HepG2 (cell line): ENCODE measurements at regions not wholly inside any gene's neighbourhood (a gene's known extent, or its start where the extent isn't known, plus 50 kb on each side); places are given as distances from the start of the nearest gene placed in this dataset.

ENCODE experiments used
- ATAC-seq: fragments of 200-7000 bp; cut with Tn5 transposase; 3 replicates; pipeline ENCODE4 v1.9.1; 2020; ENCODE audit warnings: mild to moderate bottlenecking, moderate library complexity
- BruUV-seq: library from RNA; stranded (reverse); fragments of 400-500 nt; replicated peaks from 2 replicates; lab custom pipeline; 2021; lab: Mats Ljungman, UMichigan
- CTCF ChIA-PET: fragments of 300-600 bp; formaldehyde crosslinking; extraction: SDS; loops from one replicate; lab custom pipeline; 2021; ENCODE audit warnings: low total read pairs, inconsistent platforms, low intra/inter-chr PET ratio; lab: Yijun Ruan, JAX
- POLR2A ChIA-PET: fragments of 350-600 bp; sonication (Branson Sonifier 250); formaldehyde crosslinking; loops from one replicate; lab custom pipeline; 2020; ENCODE audit warnings: antibody characterized with exemption, inconsistent platforms; lab: Yijun Ruan, JAX
- DNase-seq: peaks from one replicate; pipeline ENCODE4 v3.0.0-alpha.2; 2015; ENCODE audit warnings: low spot score
- FAIRE-seq: peaks from 3 replicates; lab custom pipeline; 2011; peaks lifted over from hg19 to GRCh38; lab: Jason Lieb, UNC
- H2AFZ ChIP-seq: one replicate; pipeline ENCODE4 v1.6.1; 2011; ENCODE audit warnings: low read length, inconsistent platforms
- H3K27ac ChIP-seq: fragments of 300-600 bp; 3 replicates; pipeline ENCODE4 v1.8.0; 2011; ENCODE audit warnings: mixed run types, mild to moderate bottlenecking, mixed read lengths, low read length, inconsistent platforms; ENCODE audit not compliant: insufficient read depth; ENCODE audit errors: extremely low read length
- H3K27me3 ChIP-seq, 2 experiments: fragments of 200-600 bp in 1 of 2; 2 replicates in 1 of 2; 3 replicates in 1 of 2; pipeline versions ENCODE4 v1.6.0 to v1.8.0; 2011; ENCODE audit warnings: low read length in 2 of 2, mild to moderate bottlenecking in 2 of 2, moderate library complexity in 2 of 2, inconsistent platforms in 1 of 2; ENCODE audit not compliant: insufficient read depth in 2 of 2, control insufficient read depth in 1 of 2
- H3K36me3 ChIP-seq, 2 experiments: fragments of 200-600 bp in 1 of 2; replicated peaks in 1 of 2; 2 replicates in 1 of 2; 3 replicates in 1 of 2; pipeline versions ENCODE4 v1.5.1 to v1.8.0; 2011; ENCODE audit warnings: low read length in 2 of 2, inconsistent platforms in 1 of 2; ENCODE audit not compliant: insufficient read depth in 2 of 2, control insufficient read depth in 1 of 2
- H3K4me1 ChIP-seq: 2 replicates; pipeline ENCODE4 v1.5.1; 2012; ENCODE audit warnings: low read length, inconsistent platforms; ENCODE audit not compliant: insufficient read depth
- H3K4me2 ChIP-seq: 2 replicates; pipeline ENCODE4 v1.6.0; 2011; ENCODE audit warnings: low read depth, low read length, inconsistent platforms
- H3K4me3 ChIP-seq, 3 experiments: fragments of 200-600 bp in 1 of 3; sonication (generic), shearing (Covaris generic) in 1 of 3; replicated peaks in 1 of 3; 2 replicates each; pipeline ENCODE4 v1.5.1; 2011 to 2016; ENCODE audit warnings: low read length in 3 of 3, inconsistent platforms in 2 of 3, low read depth in 2 of 3, mild to moderate bottlenecking in 2 of 3, control low read depth in 1 of 3, mixed read lengths in 1 of 3; ENCODE audit not compliant: insufficient read depth in 1 of 3
- H3K79me2 ChIP-seq: one replicate; pipeline ENCODE4 v1.6.1; 2011; ENCODE audit warnings: low read length, inconsistent platforms; ENCODE audit not compliant: insufficient read depth
- H3K9ac ChIP-seq: 2 replicates; pipeline ENCODE4 v1.6.0; 2011; ENCODE audit warnings: mild to moderate bottlenecking, low read depth, low read length, inconsistent platforms; ENCODE audit not compliant: insufficient read depth
- H3K9me3 ChIP-seq: 2 replicates; pipeline ENCODE4 v1.5.1; 2012; ENCODE audit warnings: mild to moderate bottlenecking, low read length
- H4K20me1 ChIP-seq: 2 replicates; pipeline ENCODE4 v1.6.0; 2011; ENCODE audit warnings: inconsistent platforms, mild to moderate bottlenecking, low read length, moderate library complexity; ENCODE audit not compliant: insufficient read depth
- CCDC6 ChIP-seq: sonication (generic); formaldehyde crosslinking; IDR thresholded peaks from 2 replicates; pipeline ENCODE4 v1.8.1; 2022; ENCODE audit warnings: mild to moderate bottlenecking, missing genetic modification reagents, moderate library complexity
- CENPX ChIP-seq: sonication (generic); formaldehyde crosslinking; IDR thresholded peaks from 2 replicates; pipeline ENCODE4 v1.9.0; 2021; ENCODE audit warnings: mild to moderate bottlenecking, missing genetic modification reagents, moderate library complexity
- MYNN ChIP-seq: sonication (generic); formaldehyde crosslinking; IDR thresholded peaks from 2 replicates; pipeline ENCODE4 v1.4.0; 2020; ENCODE audit warnings: mild to moderate bottlenecking, low read depth, missing genetic modification reagents
- NFIB ChIP-seq: sonication (generic); formaldehyde crosslinking; IDR thresholded peaks from 2 replicates; pipeline ENCODE4 v1.9.0; 2021; ENCODE audit warnings: missing genetic modification reagents, mild to moderate bottlenecking, borderline replicate concordance
- PHF21A ChIP-seq: sonication (generic); formaldehyde crosslinking; IDR thresholded peaks from 2 replicates; pipeline ENCODE4 v1.5.0; 2020; ENCODE audit warnings: mild to moderate bottlenecking, missing genetic modification reagents
- PPARG ChIP-seq: conservative IDR thresholded peaks from 2 replicates; pipeline ENCODE4 v1.6.1; 2016; ENCODE audit warnings: missing biosample characterization, missing genetic modification reagents
- ZFP36L2 ChIP-seq: sonication (generic); formaldehyde crosslinking; IDR thresholded peaks from 2 replicates; pipeline ENCODE4 v1.4.0; 2020; ENCODE audit warnings: missing genetic modification reagents
- ZNF230 ChIP-seq: sonication (generic); formaldehyde crosslinking; IDR thresholded peaks from 2 replicates; pipeline ENCODE4 v1.4.0; 2020; ENCODE audit warnings: mild to moderate bottlenecking, missing genetic modification reagents
- ZNF263 ChIP-seq: sonication (generic); formaldehyde crosslinking; IDR thresholded peaks from 2 replicates; pipeline ENCODE4 v1.4.0; 2020; ENCODE audit warnings: missing genetic modification reagents
- ZNF264 ChIP-seq: sonication (generic); formaldehyde crosslinking; IDR thresholded peaks from 2 replicates; pipeline ENCODE4 v1.4.0; 2020; ENCODE audit warnings: missing genetic modification reagents
- ZNF292 ChIP-seq: sonication (generic); formaldehyde crosslinking; IDR thresholded peaks from 2 replicates; pipeline ENCODE4 v1.8.1; 2022; ENCODE audit warnings: mild to moderate bottlenecking, low read depth, missing genetic modification reagents, borderline replicate concordance
- ZNF574 ChIP-seq: sonication (generic); formaldehyde crosslinking; IDR thresholded peaks from 2 replicates; pipeline ENCODE4 v1.4.0; 2020; ENCODE audit warnings: missing genetic modification reagents
- ZNF737 ChIP-seq: sonication (generic); formaldehyde crosslinking; IDR thresholded peaks from 2 replicates; pipeline ENCODE4 v1.5.0; 2020; ENCODE audit warnings: missing genetic modification reagents, mild to moderate bottlenecking, borderline replicate concordance
- WGBS: methylation state at CpG from one replicate; pipeline ENCODE4 v1.1.6; 2017; ENCODE audit warnings: low lambda C conversion rate; 5-methylcytosine and 5-hydroxymethylcytosine counted together
- in situ Hi-C: cut with HindIII; loops from 2 replicates; pipeline ENCODE4 v1.10.0; 2017; ENCODE audit warnings: low pct_unique_long_range_greater_than_20kb; ENCODE audit not compliant: extremely low pct_ligation_motif_present
- intact Hi-C: fragments of 100-400 bp; cut with micrococcal nuclease; formaldehyde crosslinking; loops from one replicate; pipeline ENCODE4 v1.10.0; 2022; ENCODE audit not compliant: unreplicated experiment

GRCh38 chr7:343864-344607 is 54.1 kb downstream of the FOXL3 start (continued):
- TF ChIP-seq ZNF263 (CRISPR knock-in tag) (peak; percentile 80; the same call in 1 of the 2 replicates), NFIB (CRISPR knock-in tag) (0 out of 2 replicates have a peak, but pooled peaks have one; percentile 9), ZFP36L2 (CRISPR knock-in tag) (no peak), ZNF292 (CRISPR knock-in tag) (no peak), PPARG (CRISPR knock-in tag) (no peak), ZNF737 (CRISPR knock-in tag) (no peak), MYNN (CRISPR knock-in tag) (no peak), ZNF230 (CRISPR knock-in tag) (no peak), ZNF264 (CRISPR knock-in tag) (no peak), CENPX (no peak), PHF21A (CRISPR knock-in tag) (no peak), CCDC6 (CRISPR knock-in tag) (no peak)

DNA sequence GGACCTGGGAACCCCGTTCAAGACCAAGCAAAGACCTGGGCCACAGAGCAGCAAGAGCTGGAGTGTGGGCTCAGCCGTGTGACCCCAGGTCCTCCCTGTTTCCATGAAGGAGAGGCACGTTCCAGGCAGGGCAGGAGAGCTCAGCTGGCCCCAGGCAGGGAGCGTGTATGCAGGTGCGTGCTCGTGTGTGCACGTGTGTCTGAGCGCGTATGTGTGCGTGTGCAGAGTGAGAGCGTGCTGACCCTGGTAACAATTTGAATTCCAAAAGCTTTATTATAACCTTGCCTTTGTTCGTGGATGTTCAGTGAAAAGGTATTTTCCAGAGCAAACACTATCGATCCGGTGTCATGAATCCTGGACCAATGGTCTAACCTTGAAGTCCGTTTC is 54.6 kb downstream of the FOXL3 start:
- Histone ChIP-seq H4K20me1 (no peaks in the 10 kb centered on the region), H3K9ac (no peak overlapping the region), H3K27ac (no peak overlapping the region), H2AFZ (no peak overlapping the region), H3K4me1 (peaks cover 64% of the 10 kb centered on the region), H3K4me2 (no peak overlapping the region), H3K9me3 (no peaks in the 10 kb centered on the region), H3K4me3 (no peak overlapping the region), H3K27me3 (peaks cover 7 to 33% of the 10 kb centered on the region in 2 experiments; a peak in 4 of 5 replicates), H3K79me2 (no peaks in the 10 kb centered on the region), H3K36me3 (no peaks in the 10 kb centered on the region)
- in situ Hi-C loops, result no loop called here
- ChIA-PET CTCF (no interaction called here), POLR2A (interaction anchor here (1.3 kb wide), 1 partner anchor 27 kb away, joined by 3 read pairs; no protein-coding TSS in a partner anchor)
- FAIRE-seq, result peak; percentile 4
- DNase-seq, result no peak
- no TSS peak for BruUV-seq
- WGBS, result 83% methylated on average over 13 of the region's 15 CpGs
- intact Hi-C loops, result no loop called here
- no peak for ATAC-seq
- TF ChIP-seq ZNF264 (CRISPR knock-in tag) (no peak), ZNF574 (CRISPR knock-in tag) (0 out of 2 replicates have a peak, but pooled peaks have one; percentile 20)
